ENCODE measurements at regions not wholly inside any gene's neighbourhood (a gene's known extent, or its start where the extent isn't known, plus 50 kb on each side); places are given as distances from the start of the nearest gene placed in this dataset.

- H3K9ac ChIP-seq (ENCODE audit: low read depth, low read length): no peak overlapping the region
- H3K36me3 ChIP-seq (ENCODE audit: insufficient read depth, low read length): no peaks in the 10 kb centered on the region
- H3K4me3 ChIP-seq (ENCODE audit: low read depth in 1 of 2, low read length in 2 of 2): no peak overlapping the region
- no peak overlapping the region for H3K4me2 ChIP-seq (ENCODE audit: insufficient read depth, low read length)
- no peaks in the 10 kb centered on the region for H3K79me2 ChIP-seq (ENCODE audit: insufficient read depth, low read length)
- H3K27ac ChIP-seq (ENCODE audit: low read length): no peak overlapping the region
- no peak overlapping the region for H2AFZ ChIP-seq (ENCODE audit: low read depth, low read length)
- TF ChIP-seq CTCF (IDR thresholded peaks at IDR 0.05; ENCODE audit: borderline replicate concordance, extremely low read depth, low read length, poor library complexity, severe bottlenecking): no peak
- TF ChIP-seq EZH2 (IDR thresholded peaks at IDR 0.05; ENCODE audit: borderline replicate concordance, low read depth, low read length, severe bottlenecking): no peak
- ATAC-seq (ENCODE audit: insufficient read depth, low read depth) (no peak), DNase-seq (no peak)
- peaks cover 4% of the 10 kb centered on the region for H3K27me3 ChIP-seq (ENCODE audit: insufficient read depth, low read length, poor library complexity)
- H3K9me3 ChIP-seq (ENCODE audit: insufficient read depth, low read length, severe bottlenecking): no peaks in the 10 kb centered on the region
- no peaks in the 10 kb centered on the region for H3K4me1 ChIP-seq (ENCODE audit: insufficient read depth, low read length)
- no peaks in the 10 kb centered on the region for H4K20me1 ChIP-seq (ENCODE audit: insufficient read depth, low read length)
Measured at GRCh38 chr5:169416583-169417196, 115.8 kb upstream of the SLIT3 start.

GRCh38 chr5:169415948-169416347 is 115.0 kb upstream of the SLIT3 start:
- Histone ChIP-seq H3K36me3 (ENCODE audit: insufficient read depth, low read length) (no peaks in the 10 kb centered on the region), H3K9me3 (ENCODE audit: insufficient read depth, low read length, severe bottlenecking) (no peaks in the 10 kb centered on the region), H3K27me3 (ENCODE audit: insufficient read depth, low read length, poor library complexity) (peaks cover 7% of the 10 kb centered on the region), H3K4me2 (ENCODE audit: insufficient read depth, low read length) (no peak overlapping the region), H3K9ac (ENCODE audit: low read depth, low read length) (no peak overlapping the region), H2AFZ (ENCODE audit: low read depth, low read length) (no peak overlapping the region), H4K20me1 (ENCODE audit: insufficient read depth, low read length) (no peaks in the 10 kb centered on the region), H3K4me1 (ENCODE audit: insufficient read depth, low read length) (no peaks in the 10 kb centered on the region), H3K4me3 (ENCODE audit: low read depth in 1 of 2, low read length in 2 of 2) (no peak overlapping the region), H3K27ac (ENCODE audit: low read length) (no peak overlapping the region), H3K79me2 (ENCODE audit: insufficient read depth, low read length) (no peaks in the 10 kb centered on the region)
- TF ChIP-seq CTCF (IDR thresholded peaks at IDR 0.05; ENCODE audit: borderline replicate concordance, extremely low read depth, low read length, poor library complexity, severe bottlenecking) (no peak), EZH2 (IDR thresholded peaks at IDR 0.05; ENCODE audit: borderline replicate concordance, low read depth, low read length, severe bottlenecking) (no peak)
- no peak for ATAC-seq (ENCODE audit: insufficient read depth, low read depth)
- no peak for DNase-seq

GRCh38 chr5:169415371-169415770 is 114.4 kb upstream of the SLIT3 start:
- Histone ChIP-seq H3K4me1 (ENCODE audit: insufficient read depth, low read length) (no peaks in the 10 kb centered on the region), H4K20me1 (ENCODE audit: insufficient read depth, low read length) (no peaks in the 10 kb centered on the region), H3K4me3 (ENCODE audit: low read depth in 1 of 2, low read length in 2 of 2) (no peak overlapping the region), H3K79me2 (ENCODE audit: insufficient read depth, low read length) (no peaks in the 10 kb centered on the region), H3K27ac (ENCODE audit: low read length) (no peak overlapping the region), H3K9ac (ENCODE audit: low read depth, low read length) (no peak overlapping the region), H2AFZ (ENCODE audit: low read depth, low read length) (no peak overlapping the region), H3K4me2 (ENCODE audit: insufficient read depth, low read length) (no peak overlapping the region), H3K27me3 (ENCODE audit: insufficient read depth, low read length, poor library complexity) (peaks cover 7% of the 10 kb centered on the region), H3K9me3 (ENCODE audit: insufficient read depth, low read length, severe bottlenecking) (no peaks in the 10 kb centered on the region), H3K36me3 (ENCODE audit: insufficient read depth, low read length) (no peaks in the 10 kb centered on the region)
- ATAC-seq (ENCODE audit: insufficient read depth, low read depth): no peak
- DNase-seq: no peak
- TF ChIP-seq CTCF (IDR thresholded peaks at IDR 0.05; ENCODE audit: borderline replicate concordance, extremely low read depth, low read length, poor library complexity, severe bottlenecking) (no peak), EZH2 (IDR thresholded peaks at IDR 0.05; ENCODE audit: borderline replicate concordance, low read depth, low read length, severe bottlenecking) (no peak)
